MM.1S (cell line): ENCODE measurements at regions not wholly inside any gene's neighbourhood (a gene's known extent, or its start where the extent isn't known, plus 50 kb on each side); places are given as distances from the start of the nearest gene placed in this dataset.

ENCODE experiments used
- EZH2 ChIP-seq: fragments of 300-600 bp; sonication (generic); optimal IDR thresholded peaks from 2 replicates; pipeline ENCODE3; 2017; ENCODE audit warnings: low read depth, mild to moderate bottlenecking, antibody characterized with exemption, low read length, mixed read lengths
- EZH2phosphoT487 ChIP-seq: fragments of 300-600 bp; sonication (generic); IDR thresholded peaks from 2 replicates; pipeline ENCODE4 v1.6.1; 2018; ENCODE audit warnings: antibody characterized with exemption, low read length
- TF ChIP-seq, protein P1 (sequence below): fragments of 300-600 bp; sonication (generic); IDR thresholded peaks from 2 replicates; pipeline ENCODE4 v1.5.1; 2016; ENCODE audit warnings: antibody characterized with exemption, low read length, mixed read lengths

DNA sequence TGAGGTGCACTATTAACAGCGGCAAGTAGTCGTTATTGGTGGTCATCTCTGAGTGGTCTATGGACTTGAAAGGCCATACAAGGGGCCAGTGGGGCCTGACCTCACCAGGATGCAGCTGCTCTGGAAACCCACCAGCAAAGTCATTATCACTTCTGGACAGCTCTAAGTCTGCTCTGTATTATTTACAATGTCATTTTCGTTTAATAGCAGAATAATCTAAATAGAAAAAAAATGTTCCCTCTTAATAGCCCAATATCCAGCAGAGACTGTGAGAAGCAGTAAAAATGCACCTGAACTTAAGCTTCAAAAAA is 85.0 kb upstream of the EED start:
- TF ChIP-seq, protein P1, sequence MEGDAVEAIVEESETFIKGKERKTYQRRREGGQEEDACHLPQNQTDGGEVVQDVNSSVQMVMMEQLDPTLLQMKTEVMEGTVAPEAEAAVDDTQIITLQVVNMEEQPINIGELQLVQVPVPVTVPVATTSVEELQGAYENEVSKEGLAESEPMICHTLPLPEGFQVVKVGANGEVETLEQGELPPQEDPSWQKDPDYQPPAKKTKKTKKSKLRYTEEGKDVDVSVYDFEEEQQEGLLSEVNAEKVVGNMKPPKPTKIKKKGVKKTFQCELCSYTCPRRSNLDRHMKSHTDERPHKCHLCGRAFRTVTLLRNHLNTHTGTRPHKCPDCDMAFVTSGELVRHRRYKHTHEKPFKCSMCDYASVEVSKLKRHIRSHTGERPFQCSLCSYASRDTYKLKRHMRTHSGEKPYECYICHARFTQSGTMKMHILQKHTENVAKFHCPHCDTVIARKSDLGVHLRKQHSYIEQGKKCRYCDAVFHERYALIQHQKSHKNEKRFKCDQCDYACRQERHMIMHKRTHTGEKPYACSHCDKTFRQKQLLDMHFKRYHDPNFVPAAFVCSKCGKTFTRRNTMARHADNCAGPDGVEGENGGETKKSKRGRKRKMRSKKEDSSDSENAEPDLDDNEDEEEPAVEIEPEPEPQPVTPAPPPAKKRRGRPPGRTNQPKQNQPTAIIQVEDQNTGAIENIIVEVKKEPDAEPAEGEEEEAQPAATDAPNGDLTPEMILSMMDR, result no peak
- TF ChIP-seq EZH2 (no peak), EZH2phosphoT487 (no peak)
